ENCODE measurements at regions not wholly inside any gene's neighbourhood (a gene's known extent, or its start where the extent isn't known, plus 50 kb on each side); places are given as distances from the start of the nearest gene placed in this dataset.

DNA sequence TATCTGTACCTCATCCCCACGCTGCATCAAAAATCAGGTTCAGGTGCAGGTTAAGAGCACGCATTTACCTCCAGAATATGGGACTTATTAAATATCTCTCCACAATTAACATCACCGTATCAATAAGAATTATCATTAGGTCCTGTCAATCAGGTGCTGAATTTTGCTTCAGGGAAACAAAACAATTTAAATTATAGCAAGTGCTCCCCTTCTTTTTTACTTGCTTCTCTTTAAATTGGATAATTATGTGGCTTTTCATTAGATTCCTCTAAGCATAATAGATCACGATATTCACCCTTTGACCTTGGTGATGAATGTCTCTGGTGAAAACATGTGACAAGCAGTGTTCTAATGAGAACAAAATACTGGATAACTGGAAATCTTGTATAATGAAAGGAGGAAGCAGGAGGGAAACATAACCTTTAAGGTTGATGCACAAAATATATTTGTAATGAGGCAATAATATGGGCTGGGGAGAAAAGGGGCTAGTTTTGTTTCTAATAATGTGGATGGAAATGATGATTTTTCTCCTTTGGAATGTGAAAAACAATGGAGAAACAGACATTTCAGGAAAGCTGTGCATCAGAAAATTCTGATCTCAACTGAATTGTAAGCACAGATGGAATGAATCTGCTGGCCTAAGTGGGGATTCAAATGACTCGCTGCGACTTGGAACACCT lies 166.9 kb downstream of the SNX10 start:
- no peak for DNase-seq (ENCODE audit: low spot score)

DNA sequence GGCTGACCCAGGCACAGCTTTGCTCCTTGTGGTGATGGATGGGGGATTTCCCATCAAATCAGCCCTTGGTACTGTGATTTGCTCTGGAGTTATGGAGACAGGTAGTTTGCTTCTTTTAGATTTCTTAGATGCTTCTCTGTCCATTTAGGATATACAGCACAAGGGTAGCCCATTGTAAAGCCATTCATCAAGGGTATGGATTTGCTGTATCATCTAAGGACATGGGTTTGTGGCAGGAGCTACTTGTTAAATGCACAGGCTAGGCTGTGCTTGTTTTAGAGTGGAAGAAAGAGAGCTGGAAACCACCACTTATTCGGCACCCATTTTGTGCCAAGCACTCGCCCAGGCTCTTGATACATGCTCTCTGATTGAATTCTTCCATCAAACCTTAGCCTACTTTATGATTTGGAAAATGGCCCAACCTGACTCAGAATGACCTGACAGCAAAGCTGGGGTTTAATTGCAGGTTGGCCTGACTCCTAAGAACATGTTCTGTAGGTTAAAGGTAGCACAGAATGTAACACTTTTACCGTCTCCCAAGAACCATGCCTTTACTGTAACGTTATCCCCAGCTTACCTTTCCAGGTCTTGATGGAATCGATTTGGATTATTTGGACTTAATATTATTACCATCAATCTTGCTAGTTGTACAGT lies 168.0 kb downstream of the SNX10 start:
- no peak for DNase-seq (ENCODE audit: low spot score)

DNA sequence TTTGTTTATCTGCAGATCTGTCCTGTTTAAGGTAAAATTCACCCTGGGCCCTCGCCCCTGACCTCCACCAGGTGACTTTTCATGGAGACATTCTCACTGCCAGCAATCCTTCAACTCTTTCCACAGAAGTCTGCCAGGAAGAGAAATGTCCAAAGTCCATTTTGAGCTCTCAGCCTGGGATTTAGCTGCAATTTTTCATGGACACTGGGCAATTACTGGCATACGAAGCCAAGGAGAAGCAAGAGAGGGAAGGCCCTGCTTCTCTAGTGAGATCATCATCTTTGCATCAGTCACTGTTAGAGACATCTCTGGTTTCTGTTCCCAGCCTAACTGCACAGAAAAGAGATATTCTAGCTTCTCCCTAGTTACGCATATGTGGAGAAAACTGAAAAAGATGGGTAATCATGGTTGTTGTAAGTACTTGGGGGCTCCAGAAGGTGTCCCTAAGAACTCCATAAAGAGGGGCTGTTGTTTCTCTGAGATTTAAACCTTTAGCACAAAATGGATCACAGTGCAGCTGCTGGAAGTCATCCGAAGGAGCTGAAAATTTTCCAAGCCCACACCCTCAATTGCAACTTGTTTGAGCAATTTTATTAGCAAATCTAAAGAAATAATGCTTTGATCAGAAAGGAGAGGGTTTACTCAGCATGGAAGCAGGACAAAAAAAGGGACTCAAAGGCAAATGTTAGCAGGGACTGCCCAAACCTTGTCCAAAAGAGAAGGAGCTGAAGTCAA lies 168.9 kb downstream of the SNX10 start:
- no peak for DNase-seq (ENCODE audit: low spot score)

DNA sequence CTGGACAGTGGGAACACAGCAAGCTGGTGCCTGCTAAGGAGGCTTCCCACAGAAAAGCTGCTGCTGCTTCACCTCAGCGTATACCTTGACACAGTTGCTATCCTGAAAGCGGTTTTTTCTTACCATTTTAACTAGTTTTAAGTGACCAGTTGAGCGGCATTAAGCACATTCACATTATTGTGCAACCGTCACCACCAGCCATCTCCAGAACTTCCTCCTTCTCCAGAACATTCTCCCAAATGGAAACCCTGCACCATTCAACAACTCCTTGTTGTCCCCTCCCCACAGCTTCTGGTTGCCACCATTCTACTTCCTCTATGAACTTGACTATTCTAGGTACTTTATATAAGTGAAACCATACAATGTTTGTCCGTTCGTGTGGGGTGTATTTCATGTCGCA lies 169.9 kb downstream of the SNX10 start:
- DNase-seq (ENCODE audit: low spot score), result no peak

DNA sequence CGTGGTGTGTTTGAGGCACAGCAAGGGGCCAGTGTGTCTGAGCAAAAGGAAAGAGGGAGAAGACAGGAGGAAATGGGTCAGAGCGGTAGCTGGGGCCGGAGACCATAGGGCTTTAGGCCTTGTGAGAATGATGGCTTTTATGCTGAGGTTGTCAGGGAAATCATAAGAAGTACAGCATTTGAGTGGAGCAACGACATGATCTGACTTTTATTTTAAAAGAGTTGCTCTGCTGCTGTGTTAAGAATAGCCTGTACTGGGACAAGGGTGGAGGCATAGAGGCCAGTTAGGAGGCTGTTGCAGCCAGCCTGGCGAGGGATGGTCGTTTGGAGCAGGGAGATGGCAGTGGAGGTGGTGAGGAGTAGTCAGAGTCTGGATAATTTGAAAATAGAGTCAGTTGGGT lies 174.3 kb downstream of the SNX10 start:
- no peak for DNase-seq (ENCODE audit: low spot score)

DNA sequence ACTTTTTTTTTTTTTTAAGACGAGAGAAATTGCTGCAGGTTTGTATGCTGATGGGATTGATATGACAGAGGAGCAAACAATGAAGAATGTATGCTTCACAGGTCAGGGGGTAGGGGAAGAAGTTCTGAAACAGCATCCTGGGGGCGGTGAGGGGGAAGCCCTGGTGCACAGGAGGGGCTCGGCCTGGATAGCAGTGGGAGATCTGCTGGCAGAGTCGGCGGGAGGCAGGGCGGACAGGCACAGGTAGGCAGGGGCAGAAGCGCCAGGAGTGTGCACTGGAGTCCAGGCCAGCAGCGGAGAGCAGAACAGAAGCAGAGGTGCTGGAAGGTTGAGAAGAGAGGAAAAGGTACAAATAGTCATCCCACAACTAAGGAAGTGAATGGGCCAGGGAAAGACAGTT lies 175.4 kb downstream of the SNX10 start:
- no peak for DNase-seq (ENCODE audit: low spot score)

DNA sequence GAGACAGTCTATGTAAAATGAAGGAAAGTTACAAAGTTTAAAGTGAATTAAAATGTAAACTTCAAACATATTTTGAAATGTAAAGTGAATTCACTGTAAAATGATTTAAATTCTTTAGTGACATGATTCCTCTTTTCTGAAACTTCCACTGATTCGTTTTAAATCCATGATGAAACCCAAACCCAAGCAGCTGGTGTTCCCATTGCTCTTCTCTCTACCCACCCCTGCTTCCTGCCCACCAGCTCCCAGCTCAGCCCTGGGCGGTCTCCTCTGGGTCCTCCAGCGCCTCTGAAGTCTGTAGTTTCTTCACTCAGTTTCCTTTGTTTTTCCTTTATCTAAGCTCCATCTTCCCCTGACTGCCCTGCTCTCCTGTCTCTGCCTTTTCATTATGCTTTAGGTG lies 175.9 kb downstream of the SNX10 start:
- no peak for DNase-seq (ENCODE audit: low spot score)

DNA sequence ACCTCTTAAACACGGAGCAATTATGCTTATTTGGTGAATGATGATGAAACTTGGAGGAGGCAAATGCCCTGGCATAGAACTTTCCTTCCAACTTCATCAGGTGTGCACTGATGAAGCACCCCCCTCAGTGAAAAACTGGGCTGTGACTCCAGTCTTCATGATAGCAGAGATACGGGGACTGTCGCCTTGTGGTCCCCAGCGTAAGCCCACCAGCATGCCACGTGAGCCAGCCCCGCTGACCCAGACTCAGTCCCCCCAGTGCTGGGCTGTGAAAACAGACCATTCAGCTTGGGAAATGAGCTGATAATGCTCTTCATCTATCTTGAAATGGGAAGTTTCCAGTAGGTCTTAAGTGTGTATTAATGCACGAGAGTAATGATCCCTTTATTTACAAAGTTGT lies 177.0 kb downstream of the SNX10 start:
- DNase-seq (ENCODE audit: low spot score), result no peak

DNA sequence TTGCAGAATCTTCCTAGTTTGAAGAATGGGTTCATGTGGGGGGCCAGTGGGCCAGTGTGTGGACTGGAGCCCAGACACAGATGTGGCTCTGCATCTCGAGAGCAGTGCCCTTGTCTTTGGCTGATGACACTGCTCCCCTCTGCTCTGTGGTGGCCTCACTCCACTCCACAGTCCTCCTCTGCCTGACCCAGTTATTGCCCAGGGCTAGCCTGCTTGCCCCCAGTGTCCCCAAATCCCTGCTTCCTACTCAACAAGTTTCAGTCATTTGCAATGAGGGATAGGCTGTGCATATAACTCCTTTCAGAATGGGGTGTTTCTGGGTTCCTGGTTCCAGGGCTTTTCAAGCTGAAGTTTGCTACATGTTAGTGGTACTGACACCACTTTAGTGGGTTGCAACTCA lies 177.5 kb downstream of the SNX10 start:
- no peak for DNase-seq (ENCODE audit: low spot score)

DNA sequence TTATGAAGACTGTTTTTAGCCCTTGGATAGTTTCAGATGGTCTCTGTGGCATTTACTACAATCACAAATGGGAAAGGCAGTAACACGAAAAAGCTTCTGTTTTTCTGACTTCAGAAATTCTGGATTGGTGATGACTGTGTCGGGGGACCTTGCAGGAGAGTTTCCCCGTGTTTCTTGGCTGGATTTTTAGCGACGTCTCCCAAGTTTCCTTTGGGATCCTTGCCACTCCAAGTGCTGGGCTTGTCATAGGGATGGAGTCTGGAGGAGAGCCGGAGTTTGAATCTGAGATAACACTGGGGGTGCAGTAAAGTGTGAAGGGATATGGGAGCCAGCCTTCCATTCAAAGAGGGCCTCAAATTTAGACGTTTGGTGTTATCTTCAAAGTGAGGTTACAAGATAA lies 179.0 kb downstream of the SNX10 start:
- DNase-seq (ENCODE audit: low spot score), result no peak

DNA sequence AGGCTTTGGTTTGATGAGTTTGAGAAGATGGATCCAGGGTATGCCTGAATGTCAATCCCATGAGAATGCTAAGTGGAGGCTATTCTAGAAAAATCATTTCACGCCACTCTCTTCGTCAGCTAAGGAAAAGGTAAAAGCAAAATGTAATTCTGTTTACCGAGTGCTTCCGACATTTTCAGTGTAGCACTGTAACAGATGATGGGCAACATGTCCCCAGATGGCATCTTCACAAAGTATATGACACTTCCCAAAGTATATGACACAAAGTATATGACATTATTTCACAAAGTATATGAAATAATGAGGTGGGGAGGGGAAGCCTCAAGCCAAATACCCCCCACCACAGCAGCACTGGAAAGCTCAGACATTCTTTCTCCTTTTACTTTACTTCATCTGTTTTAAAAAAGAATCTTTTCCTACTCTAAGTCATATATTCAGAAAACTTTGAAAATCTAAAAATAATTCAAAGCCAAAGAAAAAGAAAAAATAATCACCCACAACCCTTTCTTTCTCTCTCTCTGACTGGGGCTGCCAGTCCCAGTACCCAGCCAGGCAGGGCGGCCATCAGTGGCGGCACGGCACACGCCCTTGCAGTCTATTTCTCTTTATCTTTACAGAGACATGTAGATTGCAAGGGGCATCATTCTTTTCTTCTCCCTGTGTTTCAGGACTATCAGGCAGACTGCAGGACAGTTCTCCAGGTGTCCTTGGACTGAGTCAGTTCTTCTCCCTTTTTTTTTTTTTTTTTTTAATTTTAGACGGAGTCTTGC lies 179.8 kb downstream of the SNX10 start:
- no peak for DNase-seq (ENCODE audit: low spot score)

DNA sequence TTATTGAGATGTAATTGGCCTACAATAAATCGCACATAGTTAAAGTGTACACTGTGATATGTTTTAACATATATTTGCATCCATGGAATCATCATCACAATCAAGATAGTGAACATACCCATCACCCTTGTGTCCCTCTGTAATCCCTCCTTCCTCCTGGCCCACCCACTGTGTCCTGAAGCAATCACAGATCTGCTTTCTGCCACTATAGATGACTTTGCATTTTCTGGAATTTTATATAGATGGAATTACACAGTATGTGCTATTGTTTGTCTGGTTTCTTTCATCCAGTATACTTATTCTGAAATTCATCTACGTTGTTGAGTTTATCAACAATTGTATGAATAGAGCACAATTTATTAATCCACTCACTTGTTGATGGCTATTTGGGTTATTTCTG lies 181.3 kb downstream of the SNX10 start:
- no peak for DNase-seq (ENCODE audit: low spot score)

DNA sequence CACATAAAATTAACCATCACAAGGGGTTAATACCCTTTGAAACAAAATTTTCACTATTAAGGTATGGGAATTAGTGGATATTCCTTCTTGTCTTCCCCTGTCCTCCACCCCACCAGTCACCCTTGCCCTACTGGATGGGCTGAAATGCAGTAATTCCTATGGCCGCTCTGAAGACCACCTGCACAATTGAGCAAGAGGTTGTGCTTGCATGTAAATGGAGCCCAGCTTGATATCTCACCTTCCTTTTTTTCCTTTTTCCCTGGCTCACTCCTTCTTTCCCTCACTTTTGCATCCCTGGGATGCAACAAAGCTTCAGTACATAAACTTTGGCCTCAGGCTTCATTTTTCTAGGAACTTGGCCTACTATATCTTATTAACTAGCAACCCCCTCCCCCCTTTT lies 184.6 kb downstream of the SNX10 start:
- DNase-seq (ENCODE audit: low spot score), result no peak

DNA sequence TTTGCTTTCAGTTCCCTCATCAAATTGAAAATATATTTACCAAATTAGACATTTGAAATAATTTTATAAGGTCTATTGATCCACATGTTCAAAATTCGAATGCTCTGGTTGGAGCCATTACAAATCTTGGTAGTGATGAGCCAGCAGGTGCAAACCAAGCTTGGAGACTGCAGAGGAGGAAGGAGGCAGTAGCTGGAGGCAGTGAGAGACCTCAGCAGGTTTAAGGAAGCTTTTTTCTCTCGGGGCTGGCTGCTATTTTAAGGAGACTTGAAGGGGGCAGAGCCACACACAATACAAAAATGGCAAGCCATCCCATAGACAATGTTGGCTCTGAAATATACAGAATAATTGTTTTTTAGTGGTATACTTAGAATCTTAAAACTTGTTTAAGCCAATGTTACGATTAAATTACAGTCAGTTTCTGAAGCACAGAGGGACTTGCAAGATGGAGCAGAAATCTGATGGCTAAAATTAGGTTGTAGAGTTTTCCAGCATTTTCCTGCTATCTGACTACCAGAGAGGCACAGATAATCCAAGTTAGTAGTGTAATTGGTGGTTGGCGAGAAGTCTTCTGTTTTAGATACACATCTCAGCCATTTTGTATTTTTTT lies 185.8 kb downstream of the SNX10 start:
- no peak for DNase-seq (ENCODE audit: low spot score)

DNA sequence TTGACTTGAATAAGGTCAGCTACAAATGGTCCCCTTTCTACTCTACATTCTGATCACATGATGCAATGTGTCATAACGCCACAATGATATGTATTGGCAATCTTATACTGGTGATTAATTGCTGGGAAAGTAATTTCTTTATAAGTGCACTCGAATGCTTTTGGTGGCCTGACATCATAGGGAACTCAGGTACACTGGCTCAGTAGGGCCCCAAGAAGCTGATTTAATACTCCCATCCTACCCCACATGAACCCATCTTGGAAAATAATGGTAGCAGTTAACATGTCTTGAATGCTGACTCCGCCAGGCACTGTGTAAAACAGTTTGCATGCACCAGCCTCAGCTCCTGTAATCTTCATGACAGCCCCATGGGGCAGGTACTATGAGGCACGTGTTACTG lies 186.9 kb downstream of the SNX10 start:
- DNase-seq (ENCODE audit: low spot score), result no peak

DNA sequence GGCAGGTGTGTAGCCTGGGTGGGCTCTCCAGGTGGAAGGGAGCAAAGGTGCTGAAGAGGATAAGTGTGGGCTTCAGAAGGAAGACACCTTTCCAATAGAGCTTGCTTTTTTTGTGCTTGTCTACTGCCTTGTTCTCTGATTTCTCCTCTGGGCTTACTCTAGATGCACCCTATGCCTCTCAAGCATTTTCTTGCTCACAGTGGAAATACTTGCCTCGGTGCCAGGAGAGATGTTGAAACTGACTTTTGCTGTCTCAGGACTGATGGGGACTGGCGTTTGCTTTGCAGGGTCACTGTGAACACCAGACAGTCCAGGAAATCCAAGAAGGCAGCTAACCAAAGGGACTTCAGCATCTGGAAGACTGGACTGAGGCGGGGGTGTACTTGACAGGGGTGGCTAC lies 187.9 kb downstream of the SNX10 start:
- no peak for DNase-seq (ENCODE audit: low spot score)

DNA sequence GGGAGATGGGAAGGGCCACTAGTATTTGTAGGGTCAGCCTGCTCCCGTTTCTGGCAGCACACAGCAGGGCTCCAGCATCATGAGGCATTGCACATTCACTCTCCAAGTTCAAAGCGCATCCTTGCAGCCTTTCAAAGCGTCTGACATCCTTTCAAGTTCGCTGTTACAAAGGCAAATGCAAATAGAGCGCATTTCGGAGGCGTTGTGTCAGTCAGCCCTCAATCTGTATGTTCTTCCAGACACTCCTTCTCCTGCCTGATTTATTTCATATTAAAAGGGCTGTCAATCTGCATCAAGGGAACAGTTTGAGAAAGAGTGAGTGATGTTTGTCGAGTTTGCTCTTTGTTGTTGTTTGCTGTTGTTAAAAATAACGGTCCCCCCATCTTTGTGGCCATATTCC lies 188.5 kb downstream of the SNX10 start:
- no peak for DNase-seq (ENCODE audit: low spot score)

DNA sequence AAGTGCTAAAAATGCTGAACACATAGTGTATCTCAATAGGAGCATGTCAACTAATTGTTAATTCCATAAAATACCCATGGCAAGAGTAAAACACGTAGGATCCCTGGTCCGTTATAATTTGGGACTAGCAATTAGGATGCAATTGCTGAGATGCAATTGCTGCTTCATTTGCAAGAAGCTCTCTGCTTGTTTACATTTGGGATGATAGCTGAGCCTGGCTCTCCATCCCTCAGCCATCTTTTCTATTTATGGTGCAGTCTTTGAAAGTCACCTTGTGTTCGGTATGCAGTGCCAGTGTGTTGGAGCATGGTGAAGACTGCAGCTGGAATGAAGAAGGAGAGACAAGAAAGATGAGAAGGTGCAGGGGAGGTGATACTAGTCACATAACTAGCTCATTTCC lies 191.3 kb downstream of the SNX10 start:
- no peak for DNase-seq (ENCODE audit: low spot score)

DNA sequence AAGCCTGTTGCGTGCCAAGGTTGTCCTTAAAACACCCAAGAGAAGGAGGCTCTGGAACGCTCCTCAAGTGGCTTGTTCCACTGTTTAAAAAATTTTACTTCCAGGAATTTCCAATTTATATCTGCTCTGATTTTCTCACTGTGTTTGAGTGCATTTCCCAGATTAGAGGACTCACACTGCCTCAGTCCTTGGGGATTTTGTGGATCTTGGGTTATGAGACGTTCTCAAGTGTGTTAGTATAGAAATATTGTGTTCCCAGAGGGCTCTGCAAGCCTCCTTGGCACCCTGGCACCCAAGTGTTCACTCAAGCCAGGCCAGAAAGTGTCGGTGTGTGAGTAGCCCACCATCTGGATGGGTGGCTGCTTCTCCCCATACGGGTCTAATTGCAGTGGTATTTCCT lies 192.2 kb downstream of the SNX10 start:
- no peak for DNase-seq (ENCODE audit: low spot score)

DNA sequence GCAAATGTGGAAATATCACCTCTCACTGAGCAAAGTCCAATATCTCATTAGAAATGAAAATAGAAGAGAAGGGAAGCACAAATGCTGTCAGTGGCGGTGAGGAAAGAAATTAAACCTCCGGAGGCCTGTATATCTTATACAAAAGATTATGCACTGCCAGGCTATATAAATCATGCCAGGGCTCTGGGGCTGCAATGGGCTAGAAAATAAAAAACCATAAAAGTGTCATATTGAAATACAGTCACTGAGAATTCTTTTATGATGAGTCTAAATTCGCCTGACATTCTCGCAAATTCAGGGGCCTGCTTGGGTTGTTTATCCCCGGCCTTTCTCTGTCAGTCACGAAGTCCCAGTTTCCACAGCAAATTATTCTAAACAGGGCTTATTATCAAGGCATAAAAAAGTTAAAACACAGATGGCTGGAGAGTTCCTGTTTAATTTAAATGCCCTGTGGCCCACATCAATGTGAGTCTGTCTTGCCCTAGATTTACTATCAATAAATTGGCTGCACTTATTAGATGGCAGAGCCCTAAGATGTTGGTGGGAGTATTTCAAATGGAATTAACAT lies 193.8 kb downstream of the SNX10 start:
- DNase-seq (ENCODE audit: low spot score), result no peak

DNA sequence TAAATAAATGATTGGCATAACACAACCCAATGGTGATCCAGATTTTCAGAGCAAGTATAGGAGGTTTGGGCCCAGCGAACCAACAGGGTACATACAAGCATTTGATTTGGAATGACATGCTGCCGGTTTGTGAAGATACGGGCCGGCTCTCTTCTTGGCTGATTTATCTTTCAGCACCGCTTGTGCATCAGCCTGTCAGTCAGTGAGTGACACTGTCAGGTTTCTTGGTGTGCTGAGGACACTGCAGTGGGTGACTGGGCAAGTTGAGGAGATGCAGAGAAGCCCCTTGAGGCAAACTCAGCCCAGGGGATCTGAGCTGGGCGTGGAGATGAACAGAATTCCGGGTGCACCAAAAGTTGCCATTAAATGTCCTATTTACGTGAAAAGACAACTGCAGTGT lies 194.5 kb downstream of the SNX10 start:
- DNase-seq (ENCODE audit: low spot score), result no peak

All from AG08395 (cell line).